ENCODE measurements at regions not wholly inside any gene's neighbourhood (a gene's known extent, or its start where the extent isn't known, plus 50 kb on each side); places are given as distances from the start of the nearest gene placed in this dataset.

- no peak for DNase-seq
Observed at GRCh38 chr3:182366746-182367145, 426.6 kb upstream of the ATP11B start.

GRCh38 chr3:182369861-182370260 lies 423.4 kb upstream of the ATP11B start:
- DNase-seq: no peak

- no peak for DNase-seq
Observed at GRCh38 chr3:182370949-182371348, 422.4 kb upstream of the ATP11B start.

DNA sequence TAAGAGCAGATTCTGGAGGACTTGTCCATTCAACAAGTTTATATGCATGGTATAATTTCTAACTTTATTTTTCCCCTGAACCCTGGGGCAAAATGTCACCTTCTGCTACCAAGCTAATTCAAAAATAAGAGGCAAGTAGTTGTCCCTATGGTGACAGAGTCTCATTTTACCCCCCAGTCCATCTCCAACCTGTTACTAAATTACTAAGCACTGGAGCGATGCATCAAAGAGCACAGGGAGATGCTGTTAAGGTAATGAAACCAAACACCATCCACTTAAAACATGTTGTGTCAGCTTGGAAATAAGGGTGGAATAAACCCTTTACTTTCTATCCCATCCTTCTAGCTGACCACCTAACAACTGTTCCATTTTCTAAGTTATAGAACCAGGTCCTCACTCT lies 417.4 kb upstream of the ATP11B start:
- DNase-seq: no peak

GRCh38 chr3:182382112-182382857 lies 411.0 kb upstream of the ATP11B start:
- DNase-seq: no peak

- DNase-seq: peak; percentile 2
Observed at GRCh38 chr3:182384221-182384620, 409.1 kb upstream of the ATP11B start.

- DNase-seq: no peak
Observed at GRCh38 chr3:182385356-182385755, 407.9 kb upstream of the ATP11B start.

- no peak for DNase-seq
Observed at GRCh38 chr3:182388506-182388905, 404.8 kb upstream of the ATP11B start.

GRCh38 chr3:182389071-182389815 lies 404.1 kb upstream of the ATP11B start:
- DNase-seq: peak; percentile 1

GRCh38 chr3:182390421-182390820 lies 402.9 kb upstream of the ATP11B start:
- DNase-seq: no peak

GRCh38 chr3:182392182-182392937 lies 400.9 kb upstream of the ATP11B start:
- peak; percentile 2 for DNase-seq

GRCh38 chr3:182393151-182393550 lies 400.2 kb upstream of the ATP11B start:
- DNase-seq: no peak

DNA sequence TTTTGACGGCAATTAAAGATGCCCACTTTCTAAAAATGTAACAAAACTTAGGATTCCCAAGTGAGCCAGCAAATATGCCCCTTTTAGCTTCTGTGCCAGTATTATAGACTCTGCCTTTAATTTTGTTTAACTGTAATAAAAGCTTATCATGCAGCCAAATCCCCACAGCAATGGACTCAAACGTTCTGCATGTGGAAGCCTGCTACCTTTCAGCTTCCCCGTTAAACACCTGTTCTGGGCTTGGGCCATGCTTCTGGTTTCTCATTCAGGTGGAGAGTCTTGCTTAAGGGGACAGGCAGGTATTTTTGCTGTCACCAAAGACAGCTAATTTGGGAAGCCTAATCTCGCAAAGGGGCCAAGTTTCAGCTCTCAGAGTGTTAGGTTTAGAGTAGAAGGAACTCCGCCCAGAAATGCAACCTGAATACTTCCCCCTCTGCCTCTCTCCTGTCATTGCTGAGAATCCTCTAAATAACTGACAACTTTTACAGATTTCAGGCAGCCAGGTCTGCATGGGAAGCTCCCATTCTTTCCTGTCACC lies 399.4 kb upstream of the ATP11B start:
- DNase-seq: no peak

DNA sequence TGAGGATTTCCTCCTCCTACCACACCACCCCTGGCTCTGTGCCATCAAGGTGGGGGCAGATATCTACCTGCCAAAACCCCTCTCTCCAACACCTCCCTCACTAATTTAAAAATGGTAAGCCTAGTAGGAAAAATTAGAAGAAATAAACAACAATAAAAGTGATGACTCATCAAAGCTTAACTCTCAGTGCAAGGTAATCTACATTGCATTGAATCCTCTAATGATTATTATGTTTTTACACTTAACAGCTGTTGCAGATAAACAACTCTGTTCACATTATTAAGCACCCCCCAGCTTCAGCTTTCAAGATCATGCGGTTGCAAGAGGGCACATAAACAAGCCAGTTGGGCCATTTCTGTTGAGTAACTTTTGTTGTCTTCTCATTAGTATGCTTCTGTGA lies 396.1 kb upstream of the ATP11B start:
- DNase-seq: no peak

GRCh38 chr3:182399978-182400737 lies 393.1 kb upstream of the ATP11B start:
- DNase-seq: no peak

DNA sequence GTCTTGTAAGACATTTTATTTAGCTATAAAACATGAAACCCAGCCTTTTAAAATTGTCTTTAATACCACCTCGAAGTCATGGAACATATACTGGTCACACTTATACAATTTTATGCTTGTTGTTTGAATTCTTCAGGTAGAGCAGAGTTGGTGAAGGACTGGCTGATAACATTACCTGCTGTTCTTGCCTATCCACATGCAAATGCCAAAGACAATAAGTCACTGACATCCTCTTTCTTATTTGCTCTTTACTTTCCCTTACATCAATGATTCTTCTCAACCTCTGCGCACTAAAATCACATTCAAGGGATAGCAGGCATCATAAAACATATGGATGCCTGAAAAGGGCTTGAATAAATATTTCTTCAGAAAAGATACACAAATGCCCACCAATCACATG lies 392.5 kb upstream of the ATP11B start:
- no peak for DNase-seq

- no peak for DNase-seq
Observed at GRCh38 chr3:182404031-182404430, 389.3 kb upstream of the ATP11B start.

DNA sequence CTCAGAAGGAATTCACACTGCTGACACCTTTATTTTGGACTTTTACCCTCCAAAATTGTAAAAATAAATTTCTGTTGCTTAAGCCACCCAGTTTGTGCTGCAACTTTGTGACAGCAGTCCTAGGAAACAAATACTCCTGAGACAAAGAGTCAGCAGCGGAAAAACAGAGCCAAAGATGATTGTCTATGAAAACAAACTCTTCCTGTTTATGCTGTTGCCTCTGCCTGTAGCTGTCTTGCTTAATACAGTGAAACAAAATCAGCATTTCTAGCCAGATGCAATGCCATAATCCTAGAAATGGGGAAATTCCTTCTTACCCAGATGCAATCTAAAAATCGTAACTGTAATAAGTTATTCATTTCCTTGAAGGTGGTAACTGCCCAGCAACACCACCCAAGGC lies 387.5 kb upstream of the ATP11B start:
- DNase-seq: no peak

DNA sequence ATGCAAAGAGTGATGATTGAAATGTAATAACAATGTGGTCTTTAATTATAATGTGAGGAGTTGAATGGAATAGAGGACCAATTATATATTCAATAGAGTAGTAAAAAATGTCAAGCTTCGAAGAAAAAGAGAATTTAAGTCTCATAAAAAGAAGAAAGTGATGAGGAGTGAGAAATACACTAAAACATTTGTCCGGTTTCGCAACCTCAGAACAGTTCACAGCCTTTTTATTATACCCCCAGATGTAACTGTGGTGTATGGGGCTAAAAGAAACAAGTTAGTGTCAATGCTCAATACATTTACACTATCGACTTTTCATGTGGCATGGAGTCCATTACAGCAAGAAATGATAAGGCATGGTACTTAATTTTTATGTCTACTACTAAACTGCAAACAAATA lies 386.5 kb upstream of the ATP11B start:
- no peak for DNase-seq

GRCh38 chr3:182410051-182410450 lies 383.3 kb upstream of the ATP11B start:
- no peak for DNase-seq

DNA sequence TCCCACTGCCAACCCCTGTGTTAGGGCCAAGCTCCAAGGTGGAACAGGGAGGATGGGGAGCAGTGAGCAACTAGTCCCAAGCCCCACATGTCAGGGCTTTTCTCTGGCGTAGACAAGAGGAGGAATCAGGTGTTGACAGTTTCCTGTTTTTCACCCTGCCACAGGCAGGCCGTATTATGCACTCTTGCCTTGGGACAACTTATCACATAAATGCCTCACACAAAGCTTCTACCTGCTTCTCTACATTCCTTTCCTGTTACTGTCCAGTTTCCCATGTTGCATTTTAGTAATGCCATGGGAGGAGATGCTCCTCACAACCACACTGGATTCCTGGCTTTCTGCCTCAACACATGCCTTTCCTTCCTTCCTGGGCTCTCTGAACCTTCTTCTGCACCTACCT lies 381.2 kb upstream of the ATP11B start:
- no peak for DNase-seq

GRCh38 chr3:182413061-182413460 lies 380.2 kb upstream of the ATP11B start:
- DNase-seq: no peak

- no peak for DNase-seq
Observed at GRCh38 chr3:182413682-182414081, 379.6 kb upstream of the ATP11B start.

All from hematopoietic multipotent progenitor cell treated with erythropoietin and hydrocortisone succinate and interleukin-3 and kit ligand, for 6 days (in vitro differentiated cells).